ENCODE measurements at regions not wholly inside any gene's neighbourhood (a gene's known extent, or its start where the extent isn't known, plus 50 kb on each side); places are given as distances from the start of the nearest gene placed in this dataset.
A peak's percentile ranks its signal among the peaks of the same experiment; 100 is the strongest.

GRCh38 chr2:767944-768343 lies 90.7 kb upstream of the TMEM18 start:
- no peak overlapping the region for H3K4me3 Mint-ChIP-seq
- peaks cover 32% of the 10 kb centered on the region for H3K4me1 Mint-ChIP-seq
- no peak for DNase-seq
- H3K9me3 Mint-ChIP-seq, result peaks cover 9% of the 10 kb centered on the region
- no peak overlapping the region for H3K27ac Mint-ChIP-seq
- H3K27me3 Mint-ChIP-seq, result peaks cover 4% of the 10 kb centered on the region
- H3K36me3 Mint-ChIP-seq (ENCODE audit: low read depth), result no peaks in the 10 kb centered on the region
- ATAC-seq, result no peak

DNA sequence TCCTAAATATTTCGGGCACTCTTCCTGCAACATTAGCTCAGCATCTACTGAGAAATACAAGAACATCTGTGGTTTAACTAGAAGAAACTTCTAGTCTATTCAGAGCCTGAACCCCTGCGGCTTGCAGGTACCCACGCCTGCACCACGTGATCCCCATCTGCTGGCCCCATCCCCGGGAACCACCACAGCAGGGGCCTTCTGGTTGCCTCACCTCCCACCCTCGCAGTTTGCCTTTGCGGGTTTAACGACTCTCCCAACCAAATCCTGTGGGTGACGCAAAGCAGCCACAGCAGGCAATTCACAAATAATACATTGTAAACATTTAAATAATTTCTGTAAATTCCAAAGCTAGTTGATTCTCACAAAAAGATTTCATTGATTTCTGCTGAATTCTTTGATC lies 90.2 kb upstream of the TMEM18 start:
- peak; percentile 38 for ATAC-seq
- no peaks in the 10 kb centered on the region for H3K36me3 Mint-ChIP-seq (ENCODE audit: low read depth)
- H3K27ac Mint-ChIP-seq, result no peak overlapping the region
- peaks cover 4% of the 10 kb centered on the region for H3K27me3 Mint-ChIP-seq
- no peak overlapping the region for H3K4me3 Mint-ChIP-seq
- H3K4me1 Mint-ChIP-seq, result peaks cover 35% of the 10 kb centered on the region
- peak; percentile 40 for DNase-seq
- peaks cover 9% of the 10 kb centered on the region for H3K9me3 Mint-ChIP-seq

DNA sequence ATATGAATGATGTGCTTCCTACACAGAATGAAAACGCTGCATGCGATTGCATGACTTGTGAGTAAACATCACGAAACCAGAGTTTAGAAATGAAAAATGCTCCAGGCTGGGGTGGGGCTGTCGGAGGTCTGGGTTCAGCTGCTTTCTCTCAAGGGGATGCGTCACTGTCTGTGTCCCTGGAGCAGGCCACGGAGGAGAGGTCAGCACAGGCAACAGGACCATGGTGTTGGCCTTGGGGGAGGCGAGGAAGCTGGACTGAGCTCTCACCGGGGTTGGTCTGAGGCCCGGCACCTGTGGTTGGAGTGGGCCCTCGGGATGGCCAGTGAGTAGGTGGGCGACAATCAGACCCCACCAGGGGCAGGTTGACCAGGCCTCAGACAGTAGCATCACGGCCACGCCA lies 89.0 kb upstream of the TMEM18 start:
- Mint-ChIP-seq H3K9me3 (peaks cover 9% of the 10 kb centered on the region), H3K4me1 (peaks cover 35% of the 10 kb centered on the region), H3K36me3 (ENCODE audit: low read depth) (no peaks in the 10 kb centered on the region), H3K27ac (no peak overlapping the region), H3K4me3 (no peak overlapping the region), H3K27me3 (peaks cover 4% of the 10 kb centered on the region)
- DNase-seq (no peak), ATAC-seq (no peak)

GRCh38 chr2:765369-765768 lies 88.2 kb upstream of the TMEM18 start:
- H3K27me3 Mint-ChIP-seq, result peaks cover 4% of the 10 kb centered on the region
- H3K4me1 Mint-ChIP-seq, result peaks cover 35% of the 10 kb centered on the region
- ATAC-seq (no peak), DNase-seq (no peak)
- peaks cover 9% of the 10 kb centered on the region for H3K9me3 Mint-ChIP-seq
- H3K36me3 Mint-ChIP-seq (ENCODE audit: low read depth), result no peaks in the 10 kb centered on the region
- no peak overlapping the region for H3K27ac Mint-ChIP-seq
- H3K4me3 Mint-ChIP-seq, result no peak overlapping the region

DNA sequence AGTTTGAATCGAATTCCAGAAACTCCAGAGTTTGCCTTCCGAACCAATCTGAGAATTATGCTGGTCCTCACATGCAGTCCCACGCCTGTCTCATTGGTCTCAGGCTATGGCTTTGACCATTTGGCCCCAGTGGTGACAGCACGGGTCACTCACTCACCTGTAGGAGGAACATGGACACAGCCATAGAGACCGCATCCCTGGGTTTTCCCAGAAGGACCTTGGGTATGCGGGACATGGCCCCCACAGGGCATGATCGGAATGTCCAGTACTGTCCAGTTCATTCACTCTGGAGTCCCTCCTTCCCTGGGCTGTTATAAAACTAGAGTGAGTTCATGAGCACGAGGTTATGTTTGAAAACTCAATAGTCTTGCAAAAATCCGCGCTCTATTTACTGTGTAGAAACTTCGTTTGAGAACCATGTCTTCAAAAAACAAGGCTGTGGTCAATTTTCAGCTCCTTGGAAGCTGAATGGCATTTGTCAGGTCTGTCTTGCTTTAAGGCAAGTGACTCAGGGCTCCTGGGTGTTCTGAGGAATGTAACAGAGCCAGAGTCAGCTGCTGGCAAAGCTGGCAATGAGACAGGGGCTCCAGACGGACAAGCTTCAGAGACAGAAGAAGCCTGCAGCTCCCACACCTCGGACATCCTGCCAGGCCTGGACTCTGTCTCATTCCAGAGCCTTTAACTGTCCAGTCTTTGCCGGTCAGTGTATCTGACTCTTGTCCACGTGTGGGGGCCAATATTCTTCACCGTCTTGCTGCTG lies 86.7 kb upstream of the TMEM18 start:
- H3K27me3 Mint-ChIP-seq, result peaks cover 7% of the 10 kb centered on the region
- no peaks in the 10 kb centered on the region for H3K36me3 Mint-ChIP-seq (ENCODE audit: low read depth)
- ATAC-seq (no peak), DNase-seq (no peak)
- peaks cover 8% of the 10 kb centered on the region for H3K9me3 Mint-ChIP-seq
- no peak overlapping the region for H3K27ac Mint-ChIP-seq
- H3K4me3 Mint-ChIP-seq, result no peak overlapping the region
- H3K4me1 Mint-ChIP-seq, result peaks cover 24% of the 10 kb centered on the region

- ATAC-seq, result no peak
- H3K27ac Mint-ChIP-seq, result no peak overlapping the region
- no peak for DNase-seq
- H3K27me3 Mint-ChIP-seq, result peaks cover 7% of the 10 kb centered on the region
- no peaks in the 10 kb centered on the region for H3K36me3 Mint-ChIP-seq (ENCODE audit: low read depth)
- no peaks in the 10 kb centered on the region for H3K9me3 Mint-ChIP-seq
- no peak overlapping the region for H3K4me3 Mint-ChIP-seq
- peaks cover 22% of the 10 kb centered on the region for H3K4me1 Mint-ChIP-seq
Measured at GRCh38 chr2:762646-763045, 85.4 kb upstream of the TMEM18 start.

DNA sequence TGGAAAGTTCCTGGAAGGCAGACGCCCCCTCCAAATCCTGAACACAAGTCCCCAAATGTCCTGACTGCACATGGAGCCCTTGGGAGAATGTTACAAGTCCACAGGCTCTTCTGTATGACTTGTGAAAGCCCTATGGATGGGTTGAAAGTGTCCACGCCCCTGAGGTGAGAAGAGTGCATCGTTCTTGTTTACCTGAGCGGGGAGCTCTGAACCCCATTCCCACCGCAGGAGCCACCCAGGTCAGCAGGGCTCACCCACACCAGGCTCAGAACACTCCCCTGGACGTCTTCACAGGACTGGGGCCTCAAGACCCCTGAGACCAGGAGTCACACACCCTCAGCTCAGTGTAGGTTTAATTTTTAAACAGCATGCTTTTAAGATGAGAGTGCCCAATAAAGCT lies 84.2 kb upstream of the TMEM18 start:
- Mint-ChIP-seq H3K4me3 (no peak overlapping the region), H3K4me1 (peaks cover 10% of the 10 kb centered on the region), H3K36me3 (ENCODE audit: low read depth) (no peaks in the 10 kb centered on the region), H3K27me3 (peaks cover 7% of the 10 kb centered on the region), H3K9me3 (no peaks in the 10 kb centered on the region), H3K27ac (no peak overlapping the region)
- DNase-seq (no peak), ATAC-seq (no peak)

- no peak for ATAC-seq
- no peaks in the 10 kb centered on the region for H3K9me3 Mint-ChIP-seq
- H3K36me3 Mint-ChIP-seq (ENCODE audit: low read depth), result no peaks in the 10 kb centered on the region
- DNase-seq, result no peak
- peaks cover 5% of the 10 kb centered on the region for H3K4me1 Mint-ChIP-seq
- no peak overlapping the region for H3K4me3 Mint-ChIP-seq
- no peak overlapping the region for H3K27ac Mint-ChIP-seq
- H3K27me3 Mint-ChIP-seq, result peaks cover 12% of the 10 kb centered on the region
Measured at GRCh38 chr2:760001-760400, 82.8 kb upstream of the TMEM18 start.

GRCh38 chr2:758073-758820 lies 81.0 kb upstream of the TMEM18 start:
- DNase-seq (no peak), ATAC-seq (no peak)
- Mint-ChIP-seq H3K4me1 (peaks cover 4% of the 10 kb centered on the region), H3K4me3 (no peak overlapping the region), H3K27me3 (peaks cover 12% of the 10 kb centered on the region), H3K27ac (no peak overlapping the region), H3K9me3 (no peaks in the 10 kb centered on the region), H3K36me3 (ENCODE audit: low read depth) (no peaks in the 10 kb centered on the region)

GRCh38 chr2:753123-753522 lies 75.9 kb upstream of the TMEM18 start:
- H3K4me3 Mint-ChIP-seq, result no peak overlapping the region
- H3K27ac Mint-ChIP-seq, result no peak overlapping the region
- no peaks in the 10 kb centered on the region for H3K9me3 Mint-ChIP-seq
- peaks cover 15% of the 10 kb centered on the region for H3K27me3 Mint-ChIP-seq
- no peak for DNase-seq
- ATAC-seq, result no peak
- no peaks in the 10 kb centered on the region for H3K36me3 Mint-ChIP-seq (ENCODE audit: low read depth)
- H3K4me1 Mint-ChIP-seq, result no peaks in the 10 kb centered on the region

DNA sequence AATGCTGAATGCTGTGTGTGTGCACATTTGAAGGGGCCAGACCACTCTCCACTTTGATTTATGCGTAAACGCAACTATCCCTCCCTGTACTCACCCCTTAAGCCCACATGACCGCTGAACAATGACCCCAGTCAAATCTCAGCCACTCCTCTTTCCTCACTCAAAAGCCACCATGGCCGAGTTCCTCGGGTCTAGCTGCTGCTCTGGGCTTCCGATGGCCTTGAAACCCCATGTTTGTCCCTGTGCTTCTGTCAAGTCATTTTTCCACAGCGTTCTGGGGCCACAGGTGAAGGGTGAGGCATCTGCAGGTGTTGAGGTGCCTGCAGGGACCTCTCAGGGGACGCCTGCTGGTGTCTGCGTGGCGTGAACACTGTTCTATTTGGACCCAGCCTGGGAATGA lies 74.3 kb upstream of the TMEM18 start:
- Mint-ChIP-seq H3K27me3 (peaks cover 15% of the 10 kb centered on the region), H3K27ac (no peak overlapping the region), H3K4me3 (no peak overlapping the region), H3K4me1 (no peaks in the 10 kb centered on the region), H3K36me3 (ENCODE audit: low read depth) (no peaks in the 10 kb centered on the region), H3K9me3 (peaks cover 5% of the 10 kb centered on the region)
- ATAC-seq (no peak), DNase-seq (no peak)

- H3K27me3 Mint-ChIP-seq, result peaks cover 12% of the 10 kb centered on the region
- H3K36me3 Mint-ChIP-seq (ENCODE audit: low read depth), result no peaks in the 10 kb centered on the region
- DNase-seq (no peak), ATAC-seq (no peak)
- H3K4me3 Mint-ChIP-seq, result no peak overlapping the region
- no peaks in the 10 kb centered on the region for H3K4me1 Mint-ChIP-seq
- peaks cover 5% of the 10 kb centered on the region for H3K9me3 Mint-ChIP-seq
- H3K27ac Mint-ChIP-seq, result no peak overlapping the region
Measured at GRCh38 chr2:750628-751027, 73.4 kb upstream of the TMEM18 start.

GRCh38 chr2:747762-748351 lies 70.7 kb upstream of the TMEM18 start:
- H3K27me3 Mint-ChIP-seq, result peaks cover 7% of the 10 kb centered on the region
- H3K9me3 Mint-ChIP-seq, result peaks cover 5% of the 10 kb centered on the region

GRCh38 chr2:746697-747096 lies 69.5 kb upstream of the TMEM18 start:
- no peaks in the 10 kb centered on the region for H3K4me1 Mint-ChIP-seq
- ATAC-seq (no peak), DNase-seq (no peak)
- peaks cover 8% of the 10 kb centered on the region for H3K27me3 Mint-ChIP-seq
- no peak overlapping the region for H3K4me3 Mint-ChIP-seq
- no peaks in the 10 kb centered on the region for H3K36me3 Mint-ChIP-seq (ENCODE audit: low read depth)
- H3K9me3 Mint-ChIP-seq, result peaks cover 5% of the 10 kb centered on the region
- no peak overlapping the region for H3K27ac Mint-ChIP-seq

More at GRCh38 chr2:747762-748351, 70.7 kb upstream of the TMEM18 start:
- no peak for ATAC-seq
- Mint-ChIP-seq H3K36me3 (ENCODE audit: low read depth) (no peaks in the 10 kb centered on the region), H3K4me3 (no peak overlapping the region), H3K27ac (no peak overlapping the region), H3K4me1 (no peaks in the 10 kb centered on the region)
- no peak for DNase-seq

- peaks cover 8% of the 10 kb centered on the region for H3K27me3 Mint-ChIP-seq
- H3K4me3 Mint-ChIP-seq, result no peak overlapping the region
- no peaks in the 10 kb centered on the region for H3K36me3 Mint-ChIP-seq (ENCODE audit: low read depth)
- H3K27ac Mint-ChIP-seq, result no peak overlapping the region
- DNase-seq (no peak), ATAC-seq (no peak)
- H3K4me1 Mint-ChIP-seq, result peaks cover 11% of the 10 kb centered on the region
- H3K9me3 Mint-ChIP-seq, result peaks cover 5% of the 10 kb centered on the region
Measured at GRCh38 chr2:744088-744487, 66.9 kb upstream of the TMEM18 start.

Data from activated naive CD8-positive, alpha-beta T cell treated with anti-CD3 and anti-CD28 coated beads, Interleukin-2, amount 50 U/mL, for 24 hours (primary cell).